ENCODE measurements at regions not wholly inside any gene's neighbourhood (a gene's known extent, or its start where the extent isn't known, plus 50 kb on each side); places are given as distances from the start of the nearest gene placed in this dataset.

DNA sequence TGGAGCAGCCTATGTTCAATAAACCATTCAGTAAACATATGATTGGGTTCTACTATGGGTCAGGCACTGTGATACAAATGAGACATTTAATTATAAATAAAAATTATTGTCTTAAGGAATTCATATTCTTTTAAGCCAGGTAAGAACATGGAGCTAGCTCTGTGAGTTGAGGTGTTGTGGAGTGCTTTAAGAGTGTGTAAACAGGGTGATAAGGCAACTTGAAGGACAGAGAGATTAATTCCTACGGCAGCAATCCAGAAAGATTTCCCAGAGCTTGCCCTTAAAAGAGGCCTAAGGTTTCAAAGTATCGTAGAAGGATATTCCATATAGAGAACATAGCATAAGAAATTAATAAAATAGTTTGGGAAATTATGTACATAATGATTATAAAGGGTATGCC lies 126.4 kb upstream of the FAT3 start:
- no peak for TF ChIP-seq CTCF (IDR thresholded peaks at IDR 0.05)
- TF ChIP-seq POLR2A (IDR thresholded peaks at IDR 0.05) = no peak

All from ovary (tissue), 3 donors.